GM23338 (cell line): ENCODE measurements at regions not wholly inside any gene's neighbourhood (a gene's known extent, or its start where the extent isn't known, plus 50 kb on each side); places are given as distances from the start of the nearest gene placed in this dataset.

ENCODE experiments used
- ATAC-seq: fragments of 200-7000 bp; cut with Tn5 transposase; 3 replicates; pipeline ENCODE4 v1.9.1; 2020
- DNase-seq: peaks from one replicate; pipeline ENCODE4 v3.0.0-alpha.2; 2015; ENCODE audit warnings: low spot score
- H2AFZ ChIP-seq: fragments of 200-600 bp; sonication (generic); 2 replicates; pipeline ENCODE4 v1.8.0; 2016; ENCODE audit warnings: antibody characterized with exemption, mild to moderate bottlenecking, moderate library complexity
- H3F3A ChIP-seq: fragments of 200-600 bp; sonication (generic); replicated peaks from 2 replicates; pipeline ENCODE4 v1.8.0; 2017; ENCODE audit warnings: antibody characterized with exemption, mixed run types, low read depth
- H3K27ac ChIP-seq: fragments of 200-600 bp; sonication (generic); 2 replicates; pipeline ENCODE4 v1.6.1; 2016; ENCODE audit warnings: low read depth
- H3K27me3 ChIP-seq: fragments of 200-600 bp; sonication (generic); 2 replicates; pipeline ENCODE4 v1.8.0; 2016; ENCODE audit warnings: mild to moderate bottlenecking, mixed run types, moderate library complexity; ENCODE audit not compliant: insufficient read depth
- H3K36me3 ChIP-seq: fragments of 200-600 bp; sonication (generic); 2 replicates; pipeline ENCODE4 v1.8.0; 2016; ENCODE audit warnings: mild to moderate bottlenecking; ENCODE audit not compliant: insufficient read depth
- H3K4me1 ChIP-seq: fragments of 200-600 bp; sonication (generic); 2 replicates; pipeline ENCODE4 v1.8.0; 2016; ENCODE audit warnings: mild to moderate bottlenecking, moderate library complexity; ENCODE audit not compliant: insufficient read depth
- H3K4me2 ChIP-seq: fragments of 200-600 bp; sonication (generic); 2 replicates; pipeline ENCODE4 v1.7.1; 2017; ENCODE audit warnings: mixed run types
- H3K4me3 ChIP-seq: fragments of 200-600 bp; sonication (generic); 2 replicates; pipeline ENCODE4 v1.6.1; 2016; ENCODE audit warnings: mixed run types
- H3K79me2 ChIP-seq: fragments of 200-600 bp; sonication (generic); replicated peaks from 2 replicates; pipeline ENCODE4 v1.8.0; 2017; ENCODE audit warnings: mild to moderate bottlenecking; ENCODE audit not compliant: insufficient read depth
- H3K9me2 ChIP-seq: fragments of 200-600 bp; sonication (generic); 2 replicates; pipeline ENCODE4 v1.8.0; 2017; ENCODE audit not compliant: insufficient read depth
- H4K20me1 ChIP-seq: fragments of 200-600 bp; sonication (generic); replicated peaks from 2 replicates; pipeline ENCODE4 v1.8.0; 2017; ENCODE audit warnings: mild to moderate bottlenecking; ENCODE audit not compliant: insufficient read depth
- H3K27ac Mint-ChIP-seq: 2 replicates; pipeline ENCODE4 v1.8.0; 2020; ENCODE audit warnings: inconsistent platforms, mild to moderate bottlenecking, moderate library complexity, mixed read lengths
- H3K27me3 Mint-ChIP-seq: 3 replicates; pipeline ENCODE4 v1.8.0; 2022; ENCODE audit warnings: low read depth, mild to moderate bottlenecking, moderate library complexity, mixed read lengths, inconsistent platforms; ENCODE audit not compliant: insufficient read depth, poor library complexity
- H3K36me3 Mint-ChIP-seq: 3 replicates; pipeline ENCODE4 v1.8.0; 2021; ENCODE audit warnings: low read depth, mild to moderate bottlenecking, inconsistent platforms, moderate library complexity, mixed read lengths
- H3K4me1 Mint-ChIP-seq: 3 replicates; pipeline ENCODE4 v1.8.0; 2020; ENCODE audit warnings: mild to moderate bottlenecking, inconsistent platforms, mixed read lengths
- H3K4me3 Mint-ChIP-seq: 3 replicates; pipeline ENCODE4 v1.8.0; 2021; ENCODE audit warnings: moderate library complexity, mild to moderate bottlenecking, inconsistent platforms, mixed read lengths
- H3K9me3 Mint-ChIP-seq: 3 replicates; pipeline ENCODE4 v1.8.0; 2020; ENCODE audit warnings: moderate library complexity, mild to moderate bottlenecking, inconsistent platforms, mixed read lengths
- CREB1 ChIP-seq: fragments of 250-450 bp; sonication (Bioruptor Pico); IDR thresholded peaks from 2 replicates; pipeline ENCODE4 v1.5.0; 2020; ENCODE audit warnings: low read depth, mild to moderate bottlenecking, moderate library complexity
- CTCF ChIP-seq, 2 experiments: fragments of 200-600 bp in 1 of 2; sonication (generic) in 1 of 2; conservative IDR thresholded peaks; 2 replicates each; pipeline versions ENCODE4 v1.5.1 to v1.6.1; 2016 to 2017; ENCODE audit warnings: antibody characterized with exemption in 2 of 2, low read depth in 2 of 2, mild to moderate bottlenecking in 2 of 2, moderate library complexity in 1 of 2
- EZH2 ChIP-seq: fragments of 200-600 bp; sonication (generic); IDR thresholded peaks from one replicate; pipeline ENCODE4 v1.8.0; 2017; ENCODE audit warnings: antibody characterized with exemption, mild to moderate bottlenecking, low read depth; ENCODE audit not compliant: unreplicated experiment
- EZH2phosphoT487 ChIP-seq: fragments of 200-600 bp; sonication (generic); IDR thresholded peaks from one replicate; pipeline ENCODE4 v1.8.1; 2018; ENCODE audit warnings: antibody characterized with exemption; ENCODE audit not compliant: unreplicated experiment
- POLR2AphosphoS5 ChIP-seq: IDR thresholded peaks from 2 replicates; pipeline ENCODE4 v1.6.1; 2016; ENCODE audit warnings: antibody characterized with exemption, low read depth
- ZNF462 ChIP-seq: fragments of 250-450 bp; sonication (Bioruptor Pico); IDR thresholded peaks from 2 replicates; pipeline ENCODE4 v1.5.0; 2020; ENCODE audit warnings: mild to moderate bottlenecking, moderate library complexity
- TF ChIP-seq, protein P1 (sequence below): IDR thresholded peaks from 2 replicates; pipeline ENCODE4 v1.6.1; 2016; ENCODE audit warnings: antibody characterized with exemption

- peaks cover 20% of the 10 kb centered on the region for H3K9me3 Mint-ChIP-seq
- no peaks in the 10 kb centered on the region for H3K79me2 ChIP-seq
- peaks cover 9% of the 10 kb centered on the region for H3K4me1 Mint-ChIP-seq
- no peak for ATAC-seq
- no peak overlapping the region for H3K27ac Mint-ChIP-seq
- H3K4me1 ChIP-seq = peaks cover 4% of the 10 kb centered on the region
- no peak overlapping the region for H2AFZ ChIP-seq
- no peaks in the 10 kb centered on the region for H3K27me3 Mint-ChIP-seq
- no peaks in the 10 kb centered on the region for H3F3A ChIP-seq
- H3K4me3 Mint-ChIP-seq = no peak overlapping the region
- H3K36me3 Mint-ChIP-seq = peaks cover 22% of the 10 kb centered on the region
- TF ChIP-seq EZH2phosphoT487 (no peak), CTCF (conservative IDR thresholded peaks at IDR 0.05; ENCODE audit: low read depth in 2 of 2) (no peak)
- no peaks in the 10 kb centered on the region for H3K27me3 ChIP-seq
- H4K20me1 ChIP-seq = no peaks in the 10 kb centered on the region
- no peak for DNase-seq
- H3K27ac ChIP-seq = no peak overlapping the region
- H3K9me2 ChIP-seq = no peaks in the 10 kb centered on the region
- no peak overlapping the region for H3K4me3 ChIP-seq
- no peak overlapping the region for H3K4me2 ChIP-seq
- 0 out of 2 replicates have a peak, but pooled peaks cover 5% of the 10 kb centered on the region for H3K36me3 ChIP-seq
These were observed 106.8 kb downstream of the FAT4 start for GRCh38 chr4:125421547-125421946.

DNA sequence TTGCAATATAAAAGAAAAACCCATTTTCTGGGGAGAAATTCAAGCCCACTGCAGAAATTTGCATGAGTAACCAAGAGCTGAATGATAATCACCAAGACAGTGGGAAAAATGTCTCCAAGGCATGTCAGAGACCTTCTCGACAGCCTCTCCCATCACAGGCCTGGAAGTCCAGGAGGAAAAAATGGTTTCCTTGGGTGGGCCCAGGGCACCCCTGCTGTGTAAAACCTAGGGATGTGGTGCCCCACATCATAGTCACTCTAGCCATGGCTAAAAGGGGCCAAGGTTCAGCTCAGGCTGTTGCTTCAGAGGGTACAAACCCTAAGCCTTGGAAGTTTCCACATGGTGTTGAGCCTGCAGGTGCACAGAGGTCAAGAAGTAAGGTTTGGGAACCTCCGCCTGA, 108.4 kb downstream of the FAT4 start:
- Histone ChIP-seq H4K20me1 (no peaks in the 10 kb centered on the region), H3K4me1 (peaks cover 4% of the 10 kb centered on the region), H3K79me2 (no peaks in the 10 kb centered on the region), H3K9me2 (no peaks in the 10 kb centered on the region), H3K27ac (no peak overlapping the region), H3K4me3 (no peak overlapping the region), H2AFZ (no peak overlapping the region), H3K36me3 (0 out of 2 replicates have a peak, but pooled peaks cover 5% of the 10 kb centered on the region), H3K27me3 (no peaks in the 10 kb centered on the region), H3K4me2 (no peak overlapping the region), H3F3A (no peaks in the 10 kb centered on the region)
- Mint-ChIP-seq H3K4me3 (no peak overlapping the region), H3K36me3 (peaks cover 22% of the 10 kb centered on the region), H3K27ac (no peak overlapping the region), H3K4me1 (peaks cover 9% of the 10 kb centered on the region), H3K9me3 (peaks cover 20% of the 10 kb centered on the region), H3K27me3 (no peaks in the 10 kb centered on the region)
- DNase-seq (no peak), ATAC-seq (no peak)
- TF ChIP-seq, protein P1, sequence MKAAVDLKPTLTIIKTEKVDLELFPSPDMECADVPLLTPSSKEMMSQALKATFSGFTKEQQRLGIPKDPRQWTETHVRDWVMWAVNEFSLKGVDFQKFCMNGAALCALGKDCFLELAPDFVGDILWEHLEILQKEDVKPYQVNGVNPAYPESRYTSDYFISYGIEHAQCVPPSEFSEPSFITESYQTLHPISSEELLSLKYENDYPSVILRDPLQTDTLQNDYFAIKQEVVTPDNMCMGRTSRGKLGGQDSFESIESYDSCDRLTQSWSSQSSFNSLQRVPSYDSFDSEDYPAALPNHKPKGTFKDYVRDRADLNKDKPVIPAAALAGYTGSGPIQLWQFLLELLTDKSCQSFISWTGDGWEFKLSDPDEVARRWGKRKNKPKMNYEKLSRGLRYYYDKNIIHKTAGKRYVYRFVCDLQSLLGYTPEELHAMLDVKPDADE = no peak
- TF ChIP-seq CTCF (conservative IDR thresholded peaks at IDR 0.05; ENCODE audit: low read depth in 2 of 2) (no peak), POLR2AphosphoS5 (no peak), EZH2phosphoT487 (no peak), CREB1 (CRISPR knock-in tag) (no peak), ZNF462 (CRISPR knock-in tag) (no peak), EZH2 (no peak)
